Caco-2 (cell line): ENCODE measurements at regions not wholly inside any gene's neighbourhood (a gene's known extent, or its start where the extent isn't known, plus 50 kb on each side); places are given as distances from the start of the nearest gene placed in this dataset.

Experiments
- BruUV-seq: library from RNA; stranded (reverse); fragments of 400-500 nt; replicated peaks from 2 replicates; lab custom pipeline; 2021; lab: Mats Ljungman, UMichigan
- CTCF ChIA-PET: fragments of 300-600 bp; sonication (Branson Sonifier 250); formaldehyde crosslinking; loops from one replicate; lab custom pipeline; 2022; ENCODE audit warnings: antibody characterized with exemption; lab: Charles Lee
- POLR2A ChIA-PET: fragments of 300-600 bp; sonication (Branson Sonifier 250); formaldehyde crosslinking; loops from one replicate; lab custom pipeline; 2022; ENCODE audit warnings: antibody characterized with exemption; lab: Charles Lee
- DNase-seq, 2 experiments: peaks; one replicate each; pipeline versions ENCODE4 v3.0.0 to v3.0.0-alpha.2; 2020 to 2022
- H3K27me3 ChIP-seq: replicated peaks from 2 replicates; pipeline ENCODE4 v1.6.0; 2011; ENCODE audit warnings: low read length; ENCODE audit not compliant: control insufficient read depth, insufficient read depth
- H3K36me3 ChIP-seq: 2 replicates; pipeline ENCODE4 v1.5.1; 2011; ENCODE audit warnings: low read length; ENCODE audit not compliant: control insufficient read depth, insufficient read depth
- H3K4me1 ChIP-seq: fragments of 250-450 bp; sonication (Bioruptor Pico); 2 replicates; pipeline ENCODE4 v1.5.1; 2020; ENCODE audit warnings: mild to moderate bottlenecking
- H3K4me3 ChIP-seq: 2 replicates; pipeline ENCODE4 v1.5.1; 2011; ENCODE audit warnings: low read depth, mild to moderate bottlenecking, control low read depth, low read length
- H3K9me3 ChIP-seq: fragments of 250-450 bp; sonication (Bioruptor Pico); 2 replicates; pipeline ENCODE4 v1.5.1; 2020; ENCODE audit warnings: mild to moderate bottlenecking, moderate library complexity
- H3K27ac Mint-ChIP-seq: one replicate; pipeline ENCODE4 v1.8.0; 2022; ENCODE audit warnings: mixed read lengths; ENCODE audit not compliant: unreplicated experiment
- H3K27me3 Mint-ChIP-seq: one replicate; pipeline ENCODE4 v1.8.0; 2022; ENCODE audit warnings: mixed read lengths; ENCODE audit not compliant: insufficient read depth, unreplicated experiment
- H3K36me3 Mint-ChIP-seq: one replicate; pipeline ENCODE4 v1.8.0; 2022; ENCODE audit warnings: mild to moderate bottlenecking, mixed read lengths; ENCODE audit not compliant: insufficient read depth, unreplicated experiment
- H3K4me1 Mint-ChIP-seq: one replicate; pipeline ENCODE4 v1.8.0; 2022; ENCODE audit warnings: low read depth, mixed read lengths; ENCODE audit not compliant: unreplicated experiment
- H3K4me3 Mint-ChIP-seq: one replicate; pipeline ENCODE4 v1.8.0; 2022; ENCODE audit warnings: mild to moderate bottlenecking, moderate library complexity, mixed read lengths; ENCODE audit not compliant: unreplicated experiment
- H3K9me3 Mint-ChIP-seq: one replicate; pipeline ENCODE4 v1.8.0; 2022; ENCODE audit warnings: mixed read lengths; ENCODE audit not compliant: unreplicated experiment
- CTCF ChIP-seq, 2 experiments: fragments of 200-600 bp in 1 of 2; IDR thresholded peaks; 1 replicate in 1 of 2; 2 replicates in 1 of 2; pipeline versions ENCODE4 v1.5.1 to v1.8.0; 2011 to 2022; ENCODE audit warnings: antibody characterized with exemption in 1 of 2, control low read depth in 1 of 2, inconsistent platforms in 1 of 2, low read depth in 1 of 2, low read length in 1 of 2, mild to moderate bottlenecking in 1 of 2, moderate library complexity in 1 of 2; ENCODE audit not compliant: insufficient read depth in 1 of 2, severe bottlenecking in 1 of 2, unreplicated experiment in 1 of 2
- intact Hi-C: fragments of 100-400 bp; cut with micrococcal nuclease; formaldehyde crosslinking; loops from one replicate; pipeline ENCODE4 v1.10.0; 2022; ENCODE audit not compliant: unreplicated experiment

DNA sequence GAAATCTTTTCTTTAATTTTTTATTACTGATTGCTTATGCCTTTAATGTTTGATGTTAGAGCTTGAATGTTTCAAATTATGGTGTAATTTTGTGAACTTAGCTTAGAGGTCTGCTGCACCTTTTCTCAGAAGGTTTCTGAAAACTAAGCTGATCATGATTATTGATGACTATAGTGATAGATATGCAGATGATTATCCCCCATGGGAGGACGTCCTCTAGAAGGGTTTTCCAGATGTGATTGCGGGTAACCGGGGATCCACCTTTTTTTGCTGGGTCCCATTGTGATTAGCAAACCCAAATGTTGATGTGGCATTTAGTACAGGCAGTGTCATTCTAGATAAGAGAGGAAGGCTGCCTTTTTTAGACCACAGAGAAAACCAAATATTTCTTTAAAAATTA, 272.9 kb downstream of the FBXO8 start:
- H3K27me3 ChIP-seq = no peaks in the 10 kb centered on the region
- H3K36me3 ChIP-seq = no peaks in the 10 kb centered on the region
- peaks cover 9% of the 10 kb centered on the region for H3K4me1 Mint-ChIP-seq
- no peak overlapping the region for H3K27ac Mint-ChIP-seq
- intact Hi-C loops = no loop called here
- H3K9me3 ChIP-seq = no peaks in the 10 kb centered on the region
- BruUV-seq = no TSS peak
- H3K4me3 Mint-ChIP-seq = no peak overlapping the region
- H3K4me3 ChIP-seq = no peak overlapping the region
- H3K9me3 Mint-ChIP-seq = no peaks in the 10 kb centered on the region
- no peaks in the 10 kb centered on the region for H3K27me3 Mint-ChIP-seq
- H3K4me1 ChIP-seq = peaks cover 6% of the 10 kb centered on the region; the same call in 1 of the 2 replicates
- ChIA-PET POLR2A (no interaction called here), CTCF (no interaction called here)
- no peak for TF ChIP-seq CTCF (IDR thresholded peaks at IDR 0.05; ENCODE audit: insufficient read depth in 1 of 2, low read depth in 1 of 2, low read length in 1 of 2, severe bottlenecking in 1 of 2, unreplicated experiment in 1 of 2)
- DNase-seq = no peak
- no peaks in the 10 kb centered on the region for H3K36me3 Mint-ChIP-seq

GRCh38 chr4:174009686-174010451, 273.6 kb downstream of the FBXO8 start:
- no TSS peak for BruUV-seq
- Histone ChIP-seq H3K4me3 (no peak overlapping the region), H3K27me3 (no peaks in the 10 kb centered on the region), H3K9me3 (no peaks in the 10 kb centered on the region), H3K36me3 (no peaks in the 10 kb centered on the region), H3K4me1 (peaks cover 10% of the 10 kb centered on the region)
- ChIA-PET CTCF (no interaction called here), POLR2A (no interaction called here)
- Mint-ChIP-seq H3K36me3 (no peaks in the 10 kb centered on the region), H3K4me3 (no peak overlapping the region), H3K9me3 (no peaks in the 10 kb centered on the region), H3K27me3 (no peaks in the 10 kb centered on the region), H3K27ac (no peak overlapping the region), H3K4me1 (peaks cover 16% of the 10 kb centered on the region)
- DNase-seq = no peak
- intact Hi-C loops = loop anchor here (2.0 to 10.0 kb wide), 2 partner anchors 111 to 145 kb away; no protein-coding TSS in a partner anchor
- no peak for TF ChIP-seq CTCF (IDR thresholded peaks at IDR 0.05; ENCODE audit: insufficient read depth in 1 of 2, low read depth in 1 of 2, low read length in 1 of 2, severe bottlenecking in 1 of 2, unreplicated experiment in 1 of 2)

DNA sequence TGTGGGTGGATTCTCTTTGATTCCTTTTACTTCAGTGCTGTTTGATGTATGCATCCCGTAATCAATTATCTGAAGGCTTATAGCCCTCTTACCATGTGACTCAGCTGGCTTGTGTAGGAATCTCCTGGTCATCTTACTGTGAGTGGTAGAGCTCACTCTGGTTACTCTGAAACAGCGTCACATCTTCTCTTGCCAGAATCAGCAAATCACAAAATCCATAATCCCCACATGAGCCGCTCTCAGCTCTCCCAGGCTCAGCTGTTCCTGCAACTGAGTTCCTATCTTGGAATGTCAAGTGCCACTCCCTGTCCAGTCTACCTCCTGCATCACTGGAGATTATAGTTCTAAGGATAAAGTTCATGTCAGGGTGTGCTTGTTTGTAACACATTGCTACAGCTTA, 278.0 kb downstream of the FBXO8 start:
- Histone ChIP-seq H3K36me3 (no peaks in the 10 kb centered on the region), H3K9me3 (no peaks in the 10 kb centered on the region), H3K4me1 (peaks cover 14% of the 10 kb centered on the region), H3K27me3 (no peaks in the 10 kb centered on the region), H3K4me3 (no peak overlapping the region)
- TF ChIP-seq CTCF (IDR thresholded peaks at IDR 0.05; ENCODE audit: insufficient read depth in 1 of 2, low read depth in 1 of 2, low read length in 1 of 2, severe bottlenecking in 1 of 2, unreplicated experiment in 1 of 2) = no peak
- Mint-ChIP-seq H3K36me3 (no peaks in the 10 kb centered on the region), H3K4me1 (peaks cover 20% of the 10 kb centered on the region), H3K9me3 (no peaks in the 10 kb centered on the region), H3K27me3 (no peaks in the 10 kb centered on the region), H3K27ac (peak overlapping the region; percentile 71), H3K4me3 (peak overlapping the region; percentile 43)
- peak; percentile 44 to 56 for DNase-seq
- ChIA-PET POLR2A (no interaction called here), CTCF (interaction anchor here (1.8 kb wide), 1 partner anchor 15 kb away, joined by 5 read pairs; no protein-coding TSS in a partner anchor)
- BruUV-seq = no TSS peak
- intact Hi-C loops = loop anchor here (1.0 to 10.0 kb wide), 2 partner anchors 32 to 149 kb away; no protein-coding TSS in a partner anchor
